GM23338 (cell line): ENCODE measurements at regions not wholly inside any gene's neighbourhood (a gene's known extent, or its start where the extent isn't known, plus 50 kb on each side); places are given as distances from the start of the nearest gene placed in this dataset.

Experiments used
- ATAC-seq: fragments of 200-7000 bp; cut with Tn5 transposase; 3 replicates; pipeline ENCODE4 v1.9.1; 2020
- DNase-seq: peaks from one replicate; pipeline ENCODE4 v3.0.0-alpha.2; 2015; ENCODE audit warnings: low spot score
- H2AFZ ChIP-seq: fragments of 200-600 bp; sonication (generic); 2 replicates; pipeline ENCODE4 v1.8.0; 2016; ENCODE audit warnings: antibody characterized with exemption, mild to moderate bottlenecking, moderate library complexity
- H3F3A ChIP-seq: fragments of 200-600 bp; sonication (generic); replicated peaks from 2 replicates; pipeline ENCODE4 v1.8.0; 2017; ENCODE audit warnings: antibody characterized with exemption, mixed run types, low read depth
- H3K27ac ChIP-seq: fragments of 200-600 bp; sonication (generic); 2 replicates; pipeline ENCODE4 v1.6.1; 2016; ENCODE audit warnings: low read depth
- H3K27me3 ChIP-seq: fragments of 200-600 bp; sonication (generic); 2 replicates; pipeline ENCODE4 v1.8.0; 2016; ENCODE audit warnings: mild to moderate bottlenecking, mixed run types, moderate library complexity; ENCODE audit not compliant: insufficient read depth
- H3K36me3 ChIP-seq: fragments of 200-600 bp; sonication (generic); 2 replicates; pipeline ENCODE4 v1.8.0; 2016; ENCODE audit warnings: mild to moderate bottlenecking; ENCODE audit not compliant: insufficient read depth
- H3K4me1 ChIP-seq: fragments of 200-600 bp; sonication (generic); 2 replicates; pipeline ENCODE4 v1.8.0; 2016; ENCODE audit warnings: mild to moderate bottlenecking, moderate library complexity; ENCODE audit not compliant: insufficient read depth
- H3K4me2 ChIP-seq: fragments of 200-600 bp; sonication (generic); 2 replicates; pipeline ENCODE4 v1.7.1; 2017; ENCODE audit warnings: mixed run types
- H3K4me3 ChIP-seq: fragments of 200-600 bp; sonication (generic); 2 replicates; pipeline ENCODE4 v1.6.1; 2016; ENCODE audit warnings: mixed run types
- H3K79me2 ChIP-seq: fragments of 200-600 bp; sonication (generic); replicated peaks from 2 replicates; pipeline ENCODE4 v1.8.0; 2017; ENCODE audit warnings: mild to moderate bottlenecking; ENCODE audit not compliant: insufficient read depth
- H3K9me2 ChIP-seq: fragments of 200-600 bp; sonication (generic); 2 replicates; pipeline ENCODE4 v1.8.0; 2017; ENCODE audit not compliant: insufficient read depth
- H4K20me1 ChIP-seq: fragments of 200-600 bp; sonication (generic); replicated peaks from 2 replicates; pipeline ENCODE4 v1.8.0; 2017; ENCODE audit warnings: mild to moderate bottlenecking; ENCODE audit not compliant: insufficient read depth
- H3K27ac Mint-ChIP-seq: 2 replicates; pipeline ENCODE4 v1.8.0; 2020; ENCODE audit warnings: inconsistent platforms, mild to moderate bottlenecking, moderate library complexity, mixed read lengths
- H3K27me3 Mint-ChIP-seq: 3 replicates; pipeline ENCODE4 v1.8.0; 2022; ENCODE audit warnings: low read depth, mild to moderate bottlenecking, moderate library complexity, mixed read lengths, inconsistent platforms; ENCODE audit not compliant: insufficient read depth, poor library complexity
- H3K36me3 Mint-ChIP-seq: 3 replicates; pipeline ENCODE4 v1.8.0; 2021; ENCODE audit warnings: low read depth, mild to moderate bottlenecking, inconsistent platforms, moderate library complexity, mixed read lengths
- H3K4me1 Mint-ChIP-seq: 3 replicates; pipeline ENCODE4 v1.8.0; 2020; ENCODE audit warnings: mild to moderate bottlenecking, inconsistent platforms, mixed read lengths
- H3K4me3 Mint-ChIP-seq: 3 replicates; pipeline ENCODE4 v1.8.0; 2021; ENCODE audit warnings: moderate library complexity, mild to moderate bottlenecking, inconsistent platforms, mixed read lengths
- H3K9me3 Mint-ChIP-seq: 3 replicates; pipeline ENCODE4 v1.8.0; 2020; ENCODE audit warnings: moderate library complexity, mild to moderate bottlenecking, inconsistent platforms, mixed read lengths
- CREB1 ChIP-seq: fragments of 250-450 bp; sonication (Bioruptor Pico); IDR thresholded peaks from 2 replicates; pipeline ENCODE4 v1.5.0; 2020; ENCODE audit warnings: low read depth, mild to moderate bottlenecking, moderate library complexity
- CTCF ChIP-seq, 2 experiments: fragments of 200-600 bp in 1 of 2; sonication (generic) in 1 of 2; conservative IDR thresholded peaks; 2 replicates each; pipeline versions ENCODE4 v1.5.1 to v1.6.1; 2016 to 2017; ENCODE audit warnings: antibody characterized with exemption in 2 of 2, low read depth in 2 of 2, mild to moderate bottlenecking in 2 of 2, moderate library complexity in 1 of 2
- EZH2phosphoT487 ChIP-seq: fragments of 200-600 bp; sonication (generic); IDR thresholded peaks from one replicate; pipeline ENCODE4 v1.8.1; 2018; ENCODE audit warnings: antibody characterized with exemption; ENCODE audit not compliant: unreplicated experiment
- NANOG ChIP-seq: IDR thresholded peaks from 2 replicates; pipeline ENCODE4 v1.6.1; 2016; ENCODE audit warnings: antibody characterized with exemption, borderline replicate concordance
- POLR2AphosphoS5 ChIP-seq: IDR thresholded peaks from 2 replicates; pipeline ENCODE4 v1.6.1; 2016; ENCODE audit warnings: antibody characterized with exemption, low read depth
- STAT1 ChIP-seq: IDR thresholded peaks from one replicate; pipeline ENCODE4 v1.6.1; 2016; ENCODE audit warnings: antibody characterized with exemption; ENCODE audit not compliant: unreplicated experiment
- ZNF114 ChIP-seq: fragments of 250-450 bp; sonication (Bioruptor Pico); IDR thresholded peaks from 2 replicates; pipeline ENCODE4 v1.5.0; 2020; ENCODE audit warnings: mild to moderate bottlenecking, moderate library complexity
- ZNF331 ChIP-seq: fragments of 250-450 bp; sonication (Bioruptor Pico); IDR thresholded peaks from 2 replicates; pipeline ENCODE4 v1.5.0; 2020; ENCODE audit warnings: low read depth, mild to moderate bottlenecking, moderate library complexity
- ZNF462 ChIP-seq: fragments of 250-450 bp; sonication (Bioruptor Pico); IDR thresholded peaks from 2 replicates; pipeline ENCODE4 v1.5.0; 2020; ENCODE audit warnings: mild to moderate bottlenecking, moderate library complexity

GRCh38 chr6:1110164-1110563 lies 201.7 kb upstream of the FOXQ1 start:
- no peak for TF ChIP-seq EZH2phosphoT487
- TF ChIP-seq CTCF (conservative IDR thresholded peaks at IDR 0.05; ENCODE audit: low read depth in 2 of 2): 0 out of 4 replicates have a peak, but pooled peaks of 1 of the 2 experiments have one; percentile 8
- ATAC-seq: no peak
- Histone ChIP-seq H3K79me2 (no peaks in the 10 kb centered on the region), H3K27ac (no peak overlapping the region), H3K27me3 (peaks cover 45% of the 10 kb centered on the region), H3F3A (no peaks in the 10 kb centered on the region), H4K20me1 (no peaks in the 10 kb centered on the region), H3K9me2 (no peaks in the 10 kb centered on the region), H3K4me2 (no peak overlapping the region), H3K4me3 (no peak overlapping the region), H3K36me3 (peaks cover 2% of the 10 kb centered on the region; the same call in 1 of the 2 replicates), H2AFZ (no peak overlapping the region), H3K4me1 (no peaks in the 10 kb centered on the region)
- peaks cover 45% of the 10 kb centered on the region for H3K27me3 Mint-ChIP-seq
- H3K4me3 Mint-ChIP-seq: no peak overlapping the region
- DNase-seq: no peak
- H3K36me3 Mint-ChIP-seq: peaks cover 14% of the 10 kb centered on the region
- peaks cover 18% of the 10 kb centered on the region for H3K9me3 Mint-ChIP-seq
- H3K27ac Mint-ChIP-seq: no peak overlapping the region
- peaks cover 6% of the 10 kb centered on the region for H3K4me1 Mint-ChIP-seq

GRCh38 chr6:1109134-1109533 lies 202.8 kb upstream of the FOXQ1 start:
- Mint-ChIP-seq H3K4me3 (no peak overlapping the region), H3K27me3 (peaks cover 53% of the 10 kb centered on the region), H3K27ac (no peak overlapping the region), H3K4me1 (peaks cover 16% of the 10 kb centered on the region), H3K9me3 (peaks cover 18% of the 10 kb centered on the region), H3K36me3 (peaks cover 14% of the 10 kb centered on the region)
- H2AFZ ChIP-seq: no peak overlapping the region
- peaks cover 2% of the 10 kb centered on the region; the same call in 1 of the 2 replicates for H3K36me3 ChIP-seq
- no peaks in the 10 kb centered on the region for H3K79me2 ChIP-seq
- H3K4me2 ChIP-seq: no peak overlapping the region
- no peaks in the 10 kb centered on the region for H3K9me2 ChIP-seq
- H3K4me3 ChIP-seq: no peak overlapping the region
- no peak overlapping the region for H3K27ac ChIP-seq
- TF ChIP-seq EZH2phosphoT487: no peak
- TF ChIP-seq POLR2AphosphoS5: no peak
- no peak for TF ChIP-seq ZNF462
- no peak for TF ChIP-seq CTCF (conservative IDR thresholded peaks at IDR 0.05; ENCODE audit: low read depth in 2 of 2)
- no peak for TF ChIP-seq CREB1 (CRISPR knock-in tag)
- no peak for TF ChIP-seq ZNF331
- TF ChIP-seq NANOG: no peak
- TF ChIP-seq STAT1: no peak
- TF ChIP-seq ZNF114 (CRISPR knock-in tag): no peak
- peaks cover 6% of the 10 kb centered on the region; the same call in 1 of the 2 replicates for H3K4me1 ChIP-seq
- peaks cover 55% of the 10 kb centered on the region for H3K27me3 ChIP-seq
- DNase-seq: no peak
- no peak for ATAC-seq
- H3F3A ChIP-seq: no peaks in the 10 kb centered on the region
- no peaks in the 10 kb centered on the region for H4K20me1 ChIP-seq
